Fibroblast of the aortic adventitia (primary cell): ENCODE measurements at regions not wholly inside any gene's neighbourhood (a gene's known extent, or its start where the extent isn't known, plus 50 kb on each side); places are given as distances from the start of the nearest gene placed in this dataset.

Experiments used
- DNase-seq: peaks from one replicate; pipeline ENCODE4 v3.0.0-alpha.2; 2010; ENCODE audit warnings: low read depth
- H3K4me3 ChIP-seq: 2 replicates; pipeline ENCODE4 v1.5.1; 2011; ENCODE audit warnings: low read depth, mild to moderate bottlenecking, control low read depth, low read length, moderate library complexity
- TF ChIP-seq, protein P1 (sequence below): IDR thresholded peaks from 2 replicates; pipeline ENCODE4 v1.5.1; 2011; ENCODE audit warnings: mild to moderate bottlenecking, low read length, control low read depth, inconsistent platforms; ENCODE audit not compliant: insufficient read depth

DNA sequence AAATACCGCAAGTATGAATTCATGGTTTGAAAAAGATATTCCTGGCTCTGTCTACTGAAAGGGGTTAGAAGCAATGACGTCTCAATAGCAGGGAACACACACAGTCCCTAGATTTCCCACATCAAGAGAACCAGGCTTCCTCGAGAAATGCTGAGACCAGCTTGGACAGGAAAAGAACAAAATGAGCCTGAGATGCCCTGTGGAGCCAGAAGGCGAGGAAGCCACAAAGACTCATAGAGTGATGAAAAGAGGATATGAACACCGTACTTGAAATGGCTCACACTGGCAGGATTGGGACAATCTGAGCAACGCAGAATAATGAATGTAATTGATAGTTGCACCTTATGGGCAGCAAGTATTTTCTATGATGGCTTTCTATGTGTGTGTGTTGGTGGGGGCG is 302.4 kb upstream of the ATP10A start:
- no peak for DNase-seq
- TF ChIP-seq, protein P1, sequence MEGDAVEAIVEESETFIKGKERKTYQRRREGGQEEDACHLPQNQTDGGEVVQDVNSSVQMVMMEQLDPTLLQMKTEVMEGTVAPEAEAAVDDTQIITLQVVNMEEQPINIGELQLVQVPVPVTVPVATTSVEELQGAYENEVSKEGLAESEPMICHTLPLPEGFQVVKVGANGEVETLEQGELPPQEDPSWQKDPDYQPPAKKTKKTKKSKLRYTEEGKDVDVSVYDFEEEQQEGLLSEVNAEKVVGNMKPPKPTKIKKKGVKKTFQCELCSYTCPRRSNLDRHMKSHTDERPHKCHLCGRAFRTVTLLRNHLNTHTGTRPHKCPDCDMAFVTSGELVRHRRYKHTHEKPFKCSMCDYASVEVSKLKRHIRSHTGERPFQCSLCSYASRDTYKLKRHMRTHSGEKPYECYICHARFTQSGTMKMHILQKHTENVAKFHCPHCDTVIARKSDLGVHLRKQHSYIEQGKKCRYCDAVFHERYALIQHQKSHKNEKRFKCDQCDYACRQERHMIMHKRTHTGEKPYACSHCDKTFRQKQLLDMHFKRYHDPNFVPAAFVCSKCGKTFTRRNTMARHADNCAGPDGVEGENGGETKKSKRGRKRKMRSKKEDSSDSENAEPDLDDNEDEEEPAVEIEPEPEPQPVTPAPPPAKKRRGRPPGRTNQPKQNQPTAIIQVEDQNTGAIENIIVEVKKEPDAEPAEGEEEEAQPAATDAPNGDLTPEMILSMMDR, result no peak
- no peak overlapping the region for H3K4me3 ChIP-seq

DNA sequence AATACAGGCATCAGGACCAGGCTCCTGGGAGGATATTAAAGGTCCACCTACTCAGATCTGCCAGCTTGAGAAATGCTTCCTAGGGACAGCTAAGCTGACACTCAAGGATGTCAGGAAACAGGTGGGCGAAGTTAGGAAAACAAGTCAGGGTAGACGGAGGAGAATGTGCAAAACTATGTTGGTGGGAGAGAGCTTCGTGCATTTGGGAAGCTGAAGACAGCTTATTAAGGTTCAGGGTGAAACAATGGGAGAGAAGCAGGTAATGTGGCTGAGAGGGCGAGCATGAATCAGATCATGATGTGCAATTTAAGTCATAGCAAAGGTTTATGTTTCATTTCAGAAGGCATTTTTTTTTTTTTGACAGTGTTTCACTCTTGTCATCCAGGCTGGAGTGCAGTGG is 297.2 kb upstream of the ATP10A start:
- TF ChIP-seq, protein P1, result no peak
- no peak overlapping the region for H3K4me3 ChIP-seq
- no peak for DNase-seq

DNA sequence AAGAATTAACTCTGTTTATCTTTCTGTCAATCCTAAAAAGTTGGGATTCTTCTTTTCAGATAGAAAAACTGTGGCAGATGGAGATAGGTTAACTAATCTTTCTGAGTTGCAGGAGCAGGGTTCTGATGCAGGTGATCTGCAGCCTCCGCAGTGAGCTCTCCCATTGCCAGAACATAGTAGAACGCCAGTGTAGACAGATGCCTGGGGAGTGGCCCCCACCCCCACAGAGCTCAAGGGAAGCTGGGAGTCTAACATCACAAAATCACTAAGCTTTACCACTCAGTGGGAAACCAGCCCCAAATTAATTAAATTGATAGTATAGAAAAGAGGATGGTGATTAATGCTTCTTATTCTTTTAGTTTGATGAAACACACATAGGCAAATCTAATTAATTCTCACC is 295.0 kb upstream of the ATP10A start:
- H3K4me3 ChIP-seq, result no peak overlapping the region
- DNase-seq, result no peak
- TF ChIP-seq, protein P1, result no peak

DNA sequence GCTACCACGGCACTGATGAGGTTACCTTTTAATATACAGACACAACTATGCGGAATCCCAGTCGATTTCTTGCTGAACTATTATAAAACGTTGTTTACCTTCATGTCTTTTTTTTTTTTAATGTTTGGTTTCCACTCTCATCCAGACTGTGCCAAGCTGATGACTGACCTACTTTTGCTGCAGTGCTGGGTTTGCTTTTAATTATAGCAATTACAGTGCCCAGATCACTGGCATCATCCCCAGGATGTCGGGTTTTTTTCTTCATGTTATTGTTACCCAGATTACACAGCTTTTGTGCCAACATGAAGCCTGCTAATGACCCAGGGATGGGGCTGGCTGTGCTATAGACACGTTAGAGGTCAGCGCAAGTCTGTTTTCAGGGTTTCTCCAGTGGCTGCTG is 294.0 kb upstream of the ATP10A start:
- H3K4me3 ChIP-seq, result no peak overlapping the region
- DNase-seq, result no peak
- TF ChIP-seq, protein P1, result no peak

DNA sequence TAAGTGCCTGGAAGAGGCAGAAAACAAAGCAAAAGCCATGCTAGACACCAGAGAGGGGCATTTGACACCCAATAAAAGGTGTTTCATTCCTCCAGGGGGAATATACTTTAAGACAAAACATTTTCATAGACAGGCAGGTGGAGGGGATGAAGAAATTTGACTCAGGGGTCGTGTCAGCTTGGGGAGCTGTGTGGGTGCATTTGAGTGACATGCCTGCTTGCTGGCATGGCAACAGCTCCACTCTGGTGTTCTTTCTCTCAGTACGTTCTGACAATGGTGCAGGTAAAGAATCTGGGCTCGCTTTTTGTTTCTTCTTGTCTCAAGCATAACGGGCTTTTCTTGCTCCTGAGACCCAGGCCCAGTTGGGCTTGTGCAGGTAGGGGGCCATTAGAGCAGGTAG is 292.9 kb upstream of the ATP10A start:
- DNase-seq, result no peak
- TF ChIP-seq, protein P1, result no peak
- no peak overlapping the region for H3K4me3 ChIP-seq

DNA sequence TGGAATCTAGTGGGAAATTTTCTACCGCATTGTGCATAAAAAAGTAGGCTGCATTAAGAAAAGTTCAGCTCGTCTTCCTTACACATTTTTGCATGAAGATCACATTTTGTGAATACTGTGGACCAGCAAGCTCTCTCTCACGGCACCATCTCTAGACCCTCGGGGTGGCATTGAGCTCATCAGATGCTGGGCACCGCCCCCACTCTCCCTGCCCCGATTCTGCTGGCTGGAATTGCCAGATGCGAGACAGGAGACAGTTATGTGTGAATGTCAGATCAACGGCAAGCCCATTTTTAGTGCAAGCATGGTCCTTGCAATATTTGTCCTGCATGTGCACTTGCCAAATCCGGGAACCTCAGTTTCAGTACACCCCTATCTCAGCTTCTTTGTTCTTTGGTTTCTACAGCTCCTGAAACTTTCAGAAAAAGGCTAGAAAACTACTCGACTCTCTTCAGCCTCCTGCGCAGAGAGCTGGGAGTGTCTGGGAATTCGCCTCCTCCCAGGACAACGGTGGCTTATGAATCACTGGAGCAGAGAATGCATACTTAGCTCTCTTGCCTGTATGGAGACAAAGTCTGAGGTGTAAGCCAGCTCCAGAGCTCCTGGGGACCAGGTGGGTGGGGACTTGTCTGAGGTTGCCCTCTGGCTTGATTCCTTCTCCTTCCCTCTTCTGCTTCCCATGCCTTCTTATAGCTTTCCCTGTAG is 285.2 kb upstream of the ATP10A start:
- no peak for DNase-seq
- H3K4me3 ChIP-seq, result no peak overlapping the region
- TF ChIP-seq, protein P1, result no peak

DNA sequence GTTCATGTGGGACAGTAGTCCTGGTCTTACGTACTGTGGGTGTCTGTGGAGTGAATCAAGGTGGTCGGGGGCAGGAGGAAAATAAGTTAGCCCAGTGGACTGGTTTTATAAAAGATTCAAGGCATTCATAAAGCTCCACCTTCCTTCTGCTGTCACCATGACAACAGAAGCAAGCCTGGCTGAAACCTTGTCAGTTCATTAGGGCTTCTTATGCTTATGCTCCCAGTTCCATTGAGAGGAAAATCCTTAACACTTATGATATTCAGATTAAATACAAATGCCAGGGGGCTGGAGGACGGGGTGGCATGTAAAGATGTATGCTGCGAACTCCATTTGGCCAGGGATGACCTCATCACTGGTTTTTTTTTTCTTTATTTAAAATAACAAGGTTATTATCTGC is 283.1 kb upstream of the ATP10A start:
- no peak for DNase-seq
- TF ChIP-seq, protein P1, result no peak
- no peak overlapping the region for H3K4me3 ChIP-seq
